GM23248 (cell line): ENCODE measurements at regions not wholly inside any gene's neighbourhood (a gene's known extent, or its start where the extent isn't known, plus 50 kb on each side); places are given as distances from the start of the nearest gene placed in this dataset.

ENCODE experiments used
- DNase-seq: peaks from one replicate; pipeline ENCODE4 v3.0.0-alpha.2; 2015
- H2AFZ ChIP-seq: fragments of 200-600 bp; sonication (generic); 2 replicates; pipeline ENCODE4 v1.6.1; 2016; ENCODE audit warnings: antibody characterized with exemption
- H3F3A ChIP-seq: fragments of 200-600 bp; sonication (generic); 2 replicates; pipeline ENCODE4 v1.6.1; 2016; ENCODE audit warnings: mild to moderate bottlenecking, antibody characterized with exemption, mixed run types; ENCODE audit not compliant: insufficient read depth
- H3K27ac ChIP-seq: fragments of 200-600 bp; sonication (generic); 2 replicates; pipeline ENCODE4 v1.5.1; 2016; ENCODE audit warnings: mild to moderate bottlenecking
- H3K27me3 ChIP-seq: fragments of 200-600 bp; sonication (generic); replicated peaks from 2 replicates; pipeline ENCODE4 v1.6.1; 2016; ENCODE audit warnings: mild to moderate bottlenecking; ENCODE audit not compliant: insufficient read depth
- H3K36me3 ChIP-seq: fragments of 200-600 bp; sonication (generic); 2 replicates; pipeline ENCODE4 v1.6.1; 2016; ENCODE audit warnings: low read depth, mild to moderate bottlenecking
- H3K4me1 ChIP-seq: fragments of 200-600 bp; sonication (generic); 2 replicates; pipeline ENCODE4 v1.6.1; 2016; ENCODE audit warnings: mild to moderate bottlenecking; ENCODE audit not compliant: insufficient read depth
- H3K4me2 ChIP-seq: fragments of 200-600 bp; sonication (generic); one replicate; pipeline ENCODE4 v1.6.1; 2016; ENCODE audit warnings: mild to moderate bottlenecking; ENCODE audit not compliant: unreplicated experiment
- H3K4me3 ChIP-seq: fragments of 200-600 bp; sonication (generic); 2 replicates; pipeline ENCODE4 v1.5.1; 2016; ENCODE audit warnings: mild to moderate bottlenecking
- H3K79me2 ChIP-seq: fragments of 200-600 bp; sonication (generic); 2 replicates; pipeline ENCODE4 v1.6.1; 2016; ENCODE audit warnings: mild to moderate bottlenecking; ENCODE audit not compliant: insufficient read depth
- H3K9ac ChIP-seq: fragments of 200-600 bp; sonication (generic); 2 replicates; pipeline ENCODE4 v1.6.1; 2016; ENCODE audit warnings: mild to moderate bottlenecking
- H3K9me2 ChIP-seq: fragments of 200-600 bp; sonication (generic); 2 replicates; pipeline ENCODE4 v1.6.1; 2016; ENCODE audit warnings: mixed run types, mild to moderate bottlenecking, moderate library complexity; ENCODE audit not compliant: insufficient read depth
- H3K9me3 ChIP-seq: fragments of 200-600 bp; sonication (generic); one replicate; pipeline ENCODE4 v1.6.1; 2017; ENCODE audit warnings: low read depth
- H4K20me1 ChIP-seq: fragments of 200-600 bp; sonication (generic); 2 replicates; pipeline ENCODE4 v1.6.0; 2016; ENCODE audit not compliant: insufficient read depth
- EZH2 ChIP-seq: fragments of 200-600 bp; sonication (generic); IDR thresholded peaks from 2 replicates; pipeline ENCODE4 v1.6.1; 2018; ENCODE audit warnings: antibody characterized with exemption, mild to moderate bottlenecking; ENCODE audit not compliant: insufficient read depth, poor library complexity, severe bottlenecking
- EZH2phosphoT487 ChIP-seq: fragments of 200-600 bp; sonication (generic); IDR thresholded peaks from 2 replicates; pipeline ENCODE4 v1.6.1; 2018; ENCODE audit warnings: antibody characterized with exemption, moderate library complexity, mild to moderate bottlenecking, low read depth; ENCODE audit not compliant: insufficient read depth
- WGBS, 2 experiments: methylation state at CpG; one replicate each; pipeline ENCODE4 v1.1.6; 2015 to 2017; ENCODE audit warnings: low lambda C conversion rate in 2 of 2, low coverage in 1 of 2; ENCODE audit errors: missing lambda C conversion rate in 2 of 2; 5-methylcytosine and 5-hydroxymethylcytosine counted together
- in situ Hi-C: fragments of 300-500 bp; cut with MboI; formaldehyde crosslinking; loops from 2 replicates; pipeline ENCODE4 v1.15.0; 2020

GRCh38 chrX:49773993-49774392 lies 55.1 kb upstream of the PAGE4 start:
- Histone ChIP-seq H3F3A (no peaks in the 10 kb centered on the region), H2AFZ (no peak overlapping the region), H3K27me3 (no peaks in the 10 kb centered on the region), H3K9me3 (no peaks in the 10 kb centered on the region), H3K4me3 (no peak overlapping the region), H3K4me2 (no peak overlapping the region), H3K9ac (no peak overlapping the region), H3K4me1 (no peaks in the 10 kb centered on the region), H3K27ac (no peak overlapping the region), H3K36me3 (no peaks in the 10 kb centered on the region), H4K20me1 (no peaks in the 10 kb centered on the region), H3K79me2 (no peaks in the 10 kb centered on the region), H3K9me2 (no peaks in the 10 kb centered on the region)
- TF ChIP-seq EZH2, result no peak
- WGBS, 2 experiments, result 8 to 23% methylated on average over 2 of the region's 2 CpGs
- in situ Hi-C loops, result no loop called here
- no peak for DNase-seq

DNA sequence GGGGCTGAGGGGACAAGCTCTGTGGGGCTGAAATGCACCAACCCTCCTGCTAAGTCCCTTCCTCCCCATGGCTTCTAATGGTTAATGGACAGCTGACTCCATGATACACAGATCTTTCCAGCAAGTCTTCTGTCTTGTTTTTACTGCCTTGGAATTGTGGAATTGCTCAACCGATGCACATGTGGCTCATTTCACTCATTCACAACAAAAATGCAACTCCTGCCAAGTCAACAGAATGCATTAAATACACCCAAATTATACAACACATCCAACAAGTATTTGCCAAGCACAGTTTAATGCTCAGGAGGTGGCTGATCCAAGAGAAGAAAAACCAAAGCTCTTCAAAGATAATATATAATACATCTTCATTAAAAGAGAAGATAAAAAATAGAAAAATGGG lies 61.9 kb upstream of the PAGE4 start:
- WGBS, 2 experiments, result 0 to 5% methylated on average over 1 of the region's 1 CpG
- Histone ChIP-seq H3K4me3 (no peak overlapping the region), H2AFZ (no peak overlapping the region), H3K27ac (no peak overlapping the region), H3K9me2 (no peaks in the 10 kb centered on the region), H3K9me3 (no peaks in the 10 kb centered on the region), H3K4me2 (no peak overlapping the region), H3K27me3 (no peaks in the 10 kb centered on the region), H3K9ac (no peak overlapping the region), H3F3A (no peaks in the 10 kb centered on the region), H3K36me3 (no peaks in the 10 kb centered on the region), H3K4me1 (no peaks in the 10 kb centered on the region), H4K20me1 (no peaks in the 10 kb centered on the region), H3K79me2 (no peaks in the 10 kb centered on the region)
- TF ChIP-seq EZH2phosphoT487 (no peak), EZH2 (no peak)
- in situ Hi-C loops, result no loop called here
- DNase-seq, result peak; percentile 1

GRCh38 chrX:49762175-49762720 lies 66.5 kb upstream of the PAGE1 start:
- DNase-seq, result no peak
- in situ Hi-C loops, result no loop called here
- Histone ChIP-seq H3K27me3 (no peaks in the 10 kb centered on the region), H4K20me1 (no peaks in the 10 kb centered on the region), H3K4me3 (no peak overlapping the region), H3K4me1 (no peaks in the 10 kb centered on the region), H3K4me2 (no peak overlapping the region), H3K79me2 (no peaks in the 10 kb centered on the region), H2AFZ (no peak overlapping the region), H3K36me3 (no peaks in the 10 kb centered on the region), H3K27ac (no peak overlapping the region), H3K9me3 (no peaks in the 10 kb centered on the region), H3K9me2 (no peaks in the 10 kb centered on the region), H3K9ac (no peak overlapping the region), H3F3A (no peaks in the 10 kb centered on the region)
- WGBS, 2 experiments, result 42 to 49% methylated on average over 2 of the region's 2 CpGs
- TF ChIP-seq EZH2phosphoT487 (no peak), EZH2 (no peak)

DNA sequence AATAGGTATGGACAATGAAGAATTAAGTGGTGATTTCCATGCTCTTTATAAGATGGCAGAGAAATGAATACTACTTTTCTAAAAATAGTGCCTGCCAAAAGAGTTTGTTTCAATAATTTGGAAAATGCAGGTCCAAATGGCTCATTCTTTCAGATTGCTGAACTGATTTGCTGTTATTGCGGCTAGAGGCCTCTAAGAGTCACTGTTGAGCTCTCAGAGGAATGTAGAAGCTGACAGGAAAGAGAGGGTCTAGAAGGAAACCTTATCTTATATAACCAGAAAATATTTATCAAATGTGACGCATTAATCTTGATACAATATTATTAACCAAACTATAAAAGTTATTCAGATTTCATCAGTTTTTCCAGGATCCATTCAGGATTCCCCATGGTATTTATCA lies 65.7 kb upstream of the PAGE1 start:
- H3K9me2 ChIP-seq, result no peaks in the 10 kb centered on the region
- in situ Hi-C loops, result no loop called here

More for the DNA sequence above, 65.7 kb upstream of the PAGE1 start:
- 0% methylated on average over 2 of the region's 2 CpGs for WGBS, 2 experiments
- peak; percentile 34 for DNase-seq
- H3K4me1 ChIP-seq, result no peaks in the 10 kb centered on the region
- H3K79me2 ChIP-seq, result no peaks in the 10 kb centered on the region
- H2AFZ ChIP-seq, result no peak overlapping the region
- no peak overlapping the region for H3K4me2 ChIP-seq
- no peaks in the 10 kb centered on the region for H4K20me1 ChIP-seq
- TF ChIP-seq EZH2phosphoT487 (no peak), EZH2 (no peak)
- no peak overlapping the region for H3K27ac ChIP-seq
- H3K9ac ChIP-seq, result no peak overlapping the region
- H3F3A ChIP-seq, result no peaks in the 10 kb centered on the region
- no peaks in the 10 kb centered on the region for H3K9me3 ChIP-seq
- H3K36me3 ChIP-seq, result no peaks in the 10 kb centered on the region
- H3K27me3 ChIP-seq, result no peaks in the 10 kb centered on the region
- no peak overlapping the region for H3K4me3 ChIP-seq
